SK-N-SH (cell line): ENCODE measurements at regions not wholly inside any gene's neighbourhood (a gene's known extent, or its start where the extent isn't known, plus 50 kb on each side); places are given as distances from the start of the nearest gene placed in this dataset.

Source experiments
- EP300 ChIP-seq, 2 experiments: IDR thresholded peaks; 2 replicates each; pipeline versions ENCODE4 v1.4.0 to v1.6.1; 2012; ENCODE audit warnings: borderline replicate concordance in 1 of 2, low read depth in 1 of 2, low read length in 1 of 2
- EZH2phosphoT487 ChIP-seq: fragments of 200-600 bp; sonication (generic); IDR thresholded peaks from 2 replicates; pipeline ENCODE4 v1.6.1; 2017; ENCODE audit warnings: low read depth, mixed run types, mild to moderate bottlenecking, antibody characterized with exemption, moderate library complexity, borderline replicate concordance
- TF ChIP-seq, protein P1 (sequence below): fragments of 150-350 bp; IDR thresholded peaks from 2 replicates; pipeline ENCODE4 v1.6.1; 2017; ENCODE audit warnings: antibody characterized with exemption, low read length, low read depth, borderline replicate concordance
- TF ChIP-seq, protein P2 (sequence below): IDR thresholded peaks from 2 replicates; pipeline ENCODE4; 2012

DNA sequence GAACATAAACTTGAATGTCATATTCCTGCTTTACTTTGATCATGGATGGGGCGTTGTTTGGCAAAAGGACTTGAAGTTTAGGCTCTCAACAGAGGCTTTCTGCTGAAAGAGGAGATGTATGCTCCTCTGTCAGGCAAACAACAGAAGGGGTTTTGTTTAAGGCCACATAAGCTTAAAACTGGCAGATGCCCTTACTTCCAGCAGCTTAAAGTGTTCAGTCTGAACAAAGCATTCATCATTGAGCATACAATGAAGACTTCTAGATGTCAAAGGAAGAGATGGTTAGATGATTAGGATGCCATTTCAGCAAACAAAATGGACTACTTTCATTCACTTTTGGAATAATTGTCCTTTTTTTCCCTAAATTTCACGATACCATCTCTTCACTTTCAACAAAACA, 484.5 kb downstream of the SLITRK6 start:
- TF ChIP-seq, protein P1, sequence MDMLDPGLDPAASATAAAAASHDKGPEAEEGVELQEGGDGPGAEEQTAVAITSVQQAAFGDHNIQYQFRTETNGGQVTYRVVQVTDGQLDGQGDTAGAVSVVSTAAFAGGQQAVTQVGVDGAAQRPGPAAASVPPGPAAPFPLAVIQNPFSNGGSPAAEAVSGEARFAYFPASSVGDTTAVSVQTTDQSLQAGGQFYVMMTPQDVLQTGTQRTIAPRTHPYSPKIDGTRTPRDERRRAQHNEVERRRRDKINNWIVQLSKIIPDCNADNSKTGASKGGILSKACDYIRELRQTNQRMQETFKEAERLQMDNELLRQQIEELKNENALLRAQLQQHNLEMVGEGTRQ = no peak
- TF ChIP-seq, protein P2, sequence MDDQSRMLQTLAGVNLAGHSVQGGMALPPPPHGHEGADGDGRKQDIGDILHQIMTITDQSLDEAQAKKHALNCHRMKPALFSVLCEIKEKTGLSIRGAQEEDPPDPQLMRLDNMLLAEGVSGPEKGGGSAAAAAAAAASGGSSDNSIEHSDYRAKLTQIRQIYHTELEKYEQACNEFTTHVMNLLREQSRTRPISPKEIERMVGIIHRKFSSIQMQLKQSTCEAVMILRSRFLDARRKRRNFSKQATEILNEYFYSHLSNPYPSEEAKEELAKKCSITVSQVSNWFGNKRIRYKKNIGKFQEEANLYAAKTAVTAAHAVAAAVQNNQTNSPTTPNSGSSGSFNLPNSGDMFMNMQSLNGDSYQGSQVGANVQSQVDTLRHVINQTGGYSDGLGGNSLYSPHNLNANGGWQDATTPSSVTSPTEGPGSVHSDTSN = no peak
- TF ChIP-seq EP300 (IDR thresholded peaks at IDR 0.05; ENCODE audit: borderline replicate concordance in 1 of 2, low read depth in 1 of 2, low read length in 1 of 2) (no peak), EZH2phosphoT487 (no peak)
